ENCODE measurements at regions not wholly inside any gene's neighbourhood (a gene's known extent, or its start where the extent isn't known, plus 50 kb on each side); places are given as distances from the start of the nearest gene placed in this dataset.
"Not testable (repeated sequence)": the region's sequence is repeated elsewhere in the genome, so short reads cannot be mapped to it uniquely, and the experiment has no call there.

- Histone ChIP-seq H3K4me3 (ENCODE audit: low read depth, low read length) (no peak overlapping the region), H3K4me1 (ENCODE audit: control insufficient read depth, insufficient read depth, low read length) (no peaks in the 10 kb centered on the region), H3K9me3 (ENCODE audit: control insufficient read depth, insufficient read depth, low read length) (no peaks in the 10 kb centered on the region), H3K36me3 (ENCODE audit: control insufficient read depth, insufficient read depth, low read length) (no peaks in the 10 kb centered on the region), H3K9ac (ENCODE audit: low read depth, low read length) (no peak overlapping the region), H3K27me3 (ENCODE audit: control insufficient read depth, insufficient read depth, low read length) (no peaks in the 10 kb centered on the region)
These were observed 1317.8 kb upstream of the MAP3K7 start for GRCh38 chr6:91904586-91905164.

DNA sequence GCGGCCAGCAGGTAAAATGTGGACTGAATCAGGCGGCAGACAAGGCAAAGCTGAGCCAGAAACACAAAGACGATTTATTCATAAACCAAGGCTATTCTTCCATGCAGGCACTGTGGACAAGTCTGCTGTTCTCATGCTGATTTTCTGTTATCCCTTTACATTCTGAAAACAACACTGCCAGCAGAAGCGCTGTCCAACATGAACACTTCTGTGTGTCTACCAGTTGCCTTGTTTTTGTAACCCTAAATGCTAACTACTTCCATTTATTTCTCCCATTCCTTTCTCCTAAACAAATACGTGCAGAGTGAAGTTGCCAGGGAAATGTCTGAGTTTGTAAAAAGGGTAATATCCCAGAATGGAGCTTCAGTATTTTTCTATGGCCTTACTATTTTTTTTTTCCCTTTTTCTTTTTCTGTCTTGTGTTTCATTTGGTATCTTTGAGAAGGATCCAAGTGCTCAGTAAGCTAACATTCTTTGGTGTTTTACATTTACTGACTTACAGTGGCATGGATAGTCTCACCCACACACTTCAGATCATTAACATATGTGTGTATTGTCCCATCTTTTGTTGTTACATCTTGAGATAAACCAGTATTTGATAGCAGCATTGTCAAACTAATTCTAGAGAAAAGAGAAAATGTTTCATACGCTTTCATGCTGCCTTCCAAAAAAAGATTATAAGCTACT lies 1308.9 kb upstream of the MAP3K7 start:
- no peak overlapping the region for H3K9ac ChIP-seq (ENCODE audit: low read depth, low read length)
- no peaks in the 10 kb centered on the region for H3K27me3 ChIP-seq (ENCODE audit: control insufficient read depth, insufficient read depth, low read length)
- H3K4me1 ChIP-seq (ENCODE audit: control insufficient read depth, insufficient read depth, low read length) = no peaks in the 10 kb centered on the region
- no peak overlapping the region for H3K4me3 ChIP-seq (ENCODE audit: low read depth, low read length)
- H3K9me3 ChIP-seq (ENCODE audit: control insufficient read depth, insufficient read depth, low read length) = no peaks in the 10 kb centered on the region
- H3K36me3 ChIP-seq (ENCODE audit: control insufficient read depth, insufficient read depth, low read length) = no peaks in the 10 kb centered on the region

- no peaks in the 10 kb centered on the region for H3K4me1 ChIP-seq (ENCODE audit: control insufficient read depth, insufficient read depth, low read length)
- H3K9ac ChIP-seq (ENCODE audit: low read depth, low read length) = no peak overlapping the region
- H3K36me3 ChIP-seq (ENCODE audit: control insufficient read depth, insufficient read depth, low read length) = no peaks in the 10 kb centered on the region
- no peak overlapping the region for H3K4me3 ChIP-seq (ENCODE audit: low read depth, low read length)
- H3K27me3 ChIP-seq (ENCODE audit: control insufficient read depth, insufficient read depth, low read length) = no peaks in the 10 kb centered on the region
- peaks cover 5% of the 10 kb centered on the region for H3K9me3 ChIP-seq (ENCODE audit: control insufficient read depth, insufficient read depth, low read length)
These were observed 1299.4 kb upstream of the MAP3K7 start for GRCh38 chr6:91886183-91886795.

DNA sequence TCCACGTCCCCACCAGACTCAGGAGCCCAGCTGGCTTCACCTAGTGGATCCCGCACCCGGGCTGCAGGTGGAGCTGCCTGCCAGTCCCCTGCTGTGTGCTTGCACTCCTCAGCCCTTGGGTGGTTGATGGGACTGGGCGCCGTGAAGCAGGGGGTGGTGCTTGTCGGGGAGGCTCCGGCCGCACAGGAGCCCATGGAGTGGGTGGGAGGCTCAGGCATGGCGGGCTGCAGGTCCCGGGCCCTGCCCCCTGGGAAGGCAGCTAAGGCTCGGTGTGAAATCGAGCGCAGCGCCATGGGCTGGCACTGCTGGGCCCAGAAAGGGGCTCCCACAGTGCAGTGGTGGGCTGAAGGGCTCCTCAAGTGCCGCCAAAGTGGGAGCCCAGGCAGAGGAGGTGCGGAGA lies 1294.9 kb upstream of the MAP3K7 start:
- not testable (repeated sequence) for H3K36me3 ChIP-seq (ENCODE audit: control insufficient read depth, insufficient read depth, low read length); H3K27me3 ChIP-seq (ENCODE audit: control insufficient read depth, insufficient read depth, low read length); H3K9me3 ChIP-seq (ENCODE audit: control insufficient read depth, insufficient read depth, low read length); H3K4me1 ChIP-seq (ENCODE audit: control insufficient read depth, insufficient read depth, low read length); H3K9ac ChIP-seq (ENCODE audit: low read depth, low read length); H3K4me3 ChIP-seq (ENCODE audit: low read depth, low read length)

DNA sequence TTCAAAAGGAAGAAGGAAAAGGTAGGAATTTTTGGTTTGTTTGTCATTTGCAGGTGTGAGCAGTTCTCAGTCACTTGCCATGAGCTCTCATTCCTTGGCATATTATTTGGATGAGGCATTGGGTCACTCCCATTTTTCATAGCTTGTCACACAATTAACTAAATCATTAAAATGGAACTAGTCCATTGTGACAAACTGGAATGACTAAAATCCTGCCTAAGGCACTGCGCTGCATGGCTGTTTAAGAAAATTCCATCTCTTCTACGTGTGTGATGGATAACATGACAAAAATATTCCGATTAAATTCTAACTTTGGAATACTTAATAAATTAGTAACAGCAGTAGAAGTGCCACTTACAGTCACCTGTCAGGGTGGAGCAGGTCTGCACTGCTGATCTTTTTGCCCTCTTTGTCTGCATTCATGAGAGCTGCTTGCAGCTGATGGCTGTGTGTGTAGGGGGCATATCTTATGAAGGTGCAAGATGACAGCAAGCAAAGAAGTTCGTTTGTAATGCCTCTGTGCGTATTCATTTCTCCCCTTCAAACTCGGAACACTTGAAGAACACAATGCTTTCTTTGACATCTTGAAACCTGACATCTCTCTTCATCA lies 1292.6 kb upstream of the MAP3K7 start:
- Histone ChIP-seq H3K9me3 (ENCODE audit: control insufficient read depth, insufficient read depth, low read length) (no peaks in the 10 kb centered on the region), H3K9ac (ENCODE audit: low read depth, low read length) (no peak overlapping the region), H3K27me3 (ENCODE audit: control insufficient read depth, insufficient read depth, low read length) (no peaks in the 10 kb centered on the region), H3K36me3 (ENCODE audit: control insufficient read depth, insufficient read depth, low read length) (no peaks in the 10 kb centered on the region), H3K4me3 (ENCODE audit: low read depth, low read length) (no peak overlapping the region), H3K4me1 (ENCODE audit: control insufficient read depth, insufficient read depth, low read length) (no peaks in the 10 kb centered on the region)

DNA sequence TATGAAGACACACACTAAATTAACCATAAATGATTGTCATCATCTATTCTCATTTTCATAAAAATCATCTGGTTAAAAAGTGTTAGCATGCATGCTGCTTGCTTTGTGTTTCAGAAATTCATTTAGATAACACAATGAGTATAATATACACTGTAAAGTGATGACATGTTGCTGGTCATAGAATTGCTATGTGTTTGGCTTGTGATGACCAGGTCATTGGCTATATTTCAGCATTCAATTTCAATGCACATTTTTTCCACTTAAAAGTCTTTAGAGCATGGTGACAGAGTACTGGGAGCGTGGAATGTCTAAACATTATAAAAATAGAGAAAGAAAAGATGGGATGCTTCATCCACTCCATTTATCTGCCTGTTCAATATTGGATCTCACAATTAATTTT lies 1291.1 kb upstream of the MAP3K7 start:
- Histone ChIP-seq H3K9me3 (ENCODE audit: control insufficient read depth, insufficient read depth, low read length) (no peaks in the 10 kb centered on the region), H3K4me1 (ENCODE audit: control insufficient read depth, insufficient read depth, low read length) (no peaks in the 10 kb centered on the region), H3K36me3 (ENCODE audit: control insufficient read depth, insufficient read depth, low read length) (no peaks in the 10 kb centered on the region), H3K9ac (ENCODE audit: low read depth, low read length) (no peak overlapping the region), H3K4me3 (ENCODE audit: low read depth, low read length) (no peak overlapping the region), H3K27me3 (ENCODE audit: control insufficient read depth, insufficient read depth, low read length) (no peaks in the 10 kb centered on the region)

GRCh38 chr6:91874971-91875370 lies 1288.1 kb upstream of the MAP3K7 start:
- Histone ChIP-seq H3K4me1 (ENCODE audit: control insufficient read depth, insufficient read depth, low read length) (no peaks in the 10 kb centered on the region), H3K9me3 (ENCODE audit: control insufficient read depth, insufficient read depth, low read length) (no peaks in the 10 kb centered on the region), H3K27me3 (ENCODE audit: control insufficient read depth, insufficient read depth, low read length) (no peaks in the 10 kb centered on the region), H3K9ac (ENCODE audit: low read depth, low read length) (no peak overlapping the region), H3K36me3 (ENCODE audit: control insufficient read depth, insufficient read depth, low read length) (no peaks in the 10 kb centered on the region), H3K4me3 (ENCODE audit: low read depth, low read length) (no peak overlapping the region)

GRCh38 chr6:91868539-91869202 lies 1281.8 kb upstream of the MAP3K7 start:
- Histone ChIP-seq H3K27me3 (ENCODE audit: control insufficient read depth, insufficient read depth, low read length) (no peaks in the 10 kb centered on the region), H3K9me3 (ENCODE audit: control insufficient read depth, insufficient read depth, low read length) (no peaks in the 10 kb centered on the region), H3K4me1 (ENCODE audit: control insufficient read depth, insufficient read depth, low read length) (no peaks in the 10 kb centered on the region), H3K36me3 (ENCODE audit: control insufficient read depth, insufficient read depth, low read length) (no peaks in the 10 kb centered on the region), H3K4me3 (ENCODE audit: low read depth, low read length) (no peak overlapping the region), H3K9ac (ENCODE audit: low read depth, low read length) (no peak overlapping the region)

GRCh38 chr6:91865889-91866288 lies 1279.0 kb upstream of the MAP3K7 start:
- Histone ChIP-seq H3K4me1 (ENCODE audit: control insufficient read depth, insufficient read depth, low read length) (no peaks in the 10 kb centered on the region), H3K27me3 (ENCODE audit: control insufficient read depth, insufficient read depth, low read length) (no peaks in the 10 kb centered on the region), H3K9me3 (ENCODE audit: control insufficient read depth, insufficient read depth, low read length) (no peaks in the 10 kb centered on the region), H3K9ac (ENCODE audit: low read depth, low read length) (no peak overlapping the region), H3K36me3 (ENCODE audit: control insufficient read depth, insufficient read depth, low read length) (no peaks in the 10 kb centered on the region), H3K4me3 (ENCODE audit: low read depth, low read length) (no peak overlapping the region)

DNA sequence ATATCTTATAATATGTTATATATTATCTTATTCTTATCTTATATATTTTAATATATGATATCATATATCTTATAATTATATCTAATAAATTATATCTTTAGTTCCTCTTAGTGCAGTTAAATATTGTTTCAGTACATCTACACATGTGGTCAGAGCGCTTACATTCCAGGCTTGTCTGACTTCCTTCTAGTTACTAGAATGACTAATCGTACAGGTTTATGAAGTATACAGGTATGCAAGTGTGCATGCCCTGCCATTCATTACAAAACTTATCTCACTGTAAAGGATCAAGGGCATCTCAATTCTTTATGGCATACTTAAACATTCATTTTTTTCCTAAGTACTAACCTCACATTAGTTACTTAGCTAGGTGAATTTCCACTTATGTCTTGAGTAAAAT lies 1278.0 kb upstream of the MAP3K7 start:
- Histone ChIP-seq H3K9me3 (ENCODE audit: control insufficient read depth, insufficient read depth, low read length) (no peaks in the 10 kb centered on the region), H3K4me3 (ENCODE audit: low read depth, low read length) (no peak overlapping the region), H3K36me3 (ENCODE audit: control insufficient read depth, insufficient read depth, low read length) (no peaks in the 10 kb centered on the region), H3K27me3 (ENCODE audit: control insufficient read depth, insufficient read depth, low read length) (no peaks in the 10 kb centered on the region), H3K9ac (ENCODE audit: low read depth, low read length) (no peak overlapping the region), H3K4me1 (ENCODE audit: control insufficient read depth, insufficient read depth, low read length) (no peaks in the 10 kb centered on the region)

- H3K27me3 ChIP-seq (ENCODE audit: control insufficient read depth, insufficient read depth, low read length) = no peaks in the 10 kb centered on the region
- no peak overlapping the region for H3K4me3 ChIP-seq (ENCODE audit: low read depth, low read length)
- no peaks in the 10 kb centered on the region for H3K36me3 ChIP-seq (ENCODE audit: control insufficient read depth, insufficient read depth, low read length)
- no peak overlapping the region for H3K9ac ChIP-seq (ENCODE audit: low read depth, low read length)
- no peaks in the 10 kb centered on the region for H3K9me3 ChIP-seq (ENCODE audit: control insufficient read depth, insufficient read depth, low read length)
- no peaks in the 10 kb centered on the region for H3K4me1 ChIP-seq (ENCODE audit: control insufficient read depth, insufficient read depth, low read length)
These were observed 1273.9 kb upstream of the MAP3K7 start for GRCh38 chr6:91860541-91861335.
